ENCODE measurements at regions not wholly inside any gene's neighbourhood (a gene's known extent, or its start where the extent isn't known, plus 50 kb on each side); places are given as distances from the start of the nearest gene placed in this dataset.

- TF ChIP-seq CTCF (conservative IDR thresholded peaks at IDR 0.05; ENCODE audit: low read depth, low read length) (no peak), POLR2A (IDR thresholded peaks at IDR 0.05; ENCODE audit: low read depth, low read length) (no peak), CEBPB (IDR thresholded peaks at IDR 0.05; ENCODE audit: low read depth, low read length) (no peak)
Measured at GRCh38 chr14:43157661-43158060, 1349.4 kb downstream of the FSCB start.
